IgD-negative memory B cell (primary cell): ENCODE measurements at regions not wholly inside any gene's neighbourhood (a gene's known extent, or its start where the extent isn't known, plus 50 kb on each side); places are given as distances from the start of the nearest gene placed in this dataset.
"Not testable (repeated sequence)": the region's sequence is repeated elsewhere in the genome, so short reads cannot be mapped to it uniquely, and the experiment has no call there.

Experiments
- H3K27ac Mint-ChIP-seq, 3 donors: one replicate each; pipeline ENCODE4 v1.8.0; 2020 to 2022; ENCODE audit warnings: mild to moderate bottlenecking in 3 of 3, mixed read lengths in 3 of 3, moderate library complexity in 1 of 3
- H3K27me3 Mint-ChIP-seq: one replicate; pipeline ENCODE4 v1.8.0; 2021; ENCODE audit warnings: mixed read lengths
- H3K36me3 Mint-ChIP-seq: one replicate; pipeline ENCODE4 v1.8.0; 2020; ENCODE audit warnings: mild to moderate bottlenecking, mixed read lengths
- H3K4me1 Mint-ChIP-seq, 3 donors: one replicate each; pipeline ENCODE4 v1.8.0; 2020 to 2022; ENCODE audit warnings: mixed read lengths in 3 of 3, mild to moderate bottlenecking in 1 of 3
- H3K4me3 Mint-ChIP-seq, 4 donors: one replicate each; pipeline ENCODE4 v1.8.0; 2020 to 2022; ENCODE audit warnings: mild to moderate bottlenecking in 4 of 4, mixed read lengths in 4 of 4, moderate library complexity in 3 of 4
- H3K9me3 Mint-ChIP-seq, 3 donors: one replicate each; pipeline ENCODE4 v1.8.0; 2020 to 2021; ENCODE audit warnings: mixed read lengths in 3 of 3, mild to moderate bottlenecking in 1 of 3

DNA sequence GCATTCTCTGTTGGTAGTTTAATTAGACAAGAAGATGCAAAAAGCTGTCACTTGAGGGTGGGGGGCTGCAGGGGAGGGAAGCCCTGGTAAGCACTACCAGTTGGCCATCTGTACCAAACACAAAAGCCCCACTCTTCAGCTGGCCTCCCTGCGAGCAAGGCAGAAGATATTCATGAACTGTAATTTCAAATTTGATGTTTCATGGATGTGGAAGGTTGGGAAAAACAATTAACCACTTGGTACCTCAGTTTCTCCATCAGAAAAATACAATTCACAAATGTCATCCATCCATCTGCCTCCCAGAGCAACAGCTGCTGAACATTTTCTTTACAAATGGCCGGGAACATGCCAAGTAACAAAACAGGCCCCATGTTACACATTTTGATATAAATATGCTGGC is 265.3 kb downstream of the HNRNPD start:
- Mint-ChIP-seq H3K4me3 (no peak overlapping the region), H3K4me1 (no peaks in the 10 kb centered on the region), H3K27me3 (peaks cover 5% of the 10 kb centered on the region), H3K9me3 (peaks cover 3 to 4% (median 3%) of the 10 kb centered on the region in 3 donors), H3K36me3 (no peaks in the 10 kb centered on the region), H3K27ac (no peak overlapping the region)

DNA sequence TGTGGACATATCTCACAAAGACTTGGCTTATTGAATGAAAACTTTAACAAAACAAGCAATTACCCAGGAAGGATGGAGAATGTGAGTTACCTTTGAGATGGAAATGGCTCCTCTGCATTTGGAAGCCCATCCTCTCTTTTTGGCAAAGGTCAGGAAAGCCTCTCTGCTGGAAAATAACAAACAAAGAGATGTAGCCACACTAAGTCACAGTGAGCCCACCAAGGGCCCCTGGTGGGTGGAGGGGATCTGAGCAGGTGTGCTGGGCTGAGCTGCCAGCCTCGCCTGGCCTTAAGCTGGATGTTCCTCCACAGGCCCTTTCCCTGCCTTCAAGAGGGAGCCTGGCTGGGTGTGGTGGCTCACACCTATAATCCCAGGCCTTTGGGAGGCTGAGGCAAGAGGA is 269.2 kb downstream of the HNRNPD start:
- no peaks in the 10 kb centered on the region for H3K36me3 Mint-ChIP-seq
- peaks cover 7% of the 10 kb centered on the region for H3K27me3 Mint-ChIP-seq
- H3K9me3 Mint-ChIP-seq: peaks cover 3 to 4% (median 3%) of the 10 kb centered on the region in 3 donors
- H3K4me3 Mint-ChIP-seq: no peak overlapping the region
- no peak overlapping the region for H3K27ac Mint-ChIP-seq
- H3K4me1 Mint-ChIP-seq: no peaks in the 10 kb centered on the region

DNA sequence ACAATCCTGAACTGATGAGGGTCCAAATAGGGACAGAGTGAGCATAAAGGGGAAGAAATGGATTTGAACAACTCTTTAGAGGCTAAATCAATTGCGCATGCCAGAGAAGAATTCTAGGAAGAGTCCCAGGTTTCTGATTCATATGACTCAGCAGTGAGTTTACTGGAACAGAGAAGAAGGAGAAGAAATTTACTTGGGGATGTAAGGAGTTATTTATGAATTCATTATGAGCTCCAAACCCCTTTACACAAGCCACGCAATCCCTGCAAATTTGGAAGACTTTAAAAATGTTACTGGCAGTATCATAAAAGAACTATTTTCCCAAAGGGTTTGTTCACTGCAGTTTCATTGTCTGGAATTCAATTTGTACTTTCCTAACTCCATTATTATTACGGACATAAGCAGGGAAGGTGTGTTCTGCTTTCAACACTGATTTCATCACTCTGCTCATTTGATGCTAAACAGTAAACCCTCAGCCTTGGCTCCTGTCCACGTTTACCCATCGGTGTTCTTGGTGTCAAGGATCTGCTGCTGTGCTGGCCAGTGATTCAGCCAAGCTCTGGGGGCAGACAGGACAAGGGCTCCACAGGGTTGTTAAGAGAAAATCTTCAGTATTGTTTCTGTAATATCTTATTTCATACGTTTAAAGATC is 273.7 kb downstream of the HNRNPD start:
- Mint-ChIP-seq H3K27me3 (peaks cover 7% of the 10 kb centered on the region), H3K9me3 (peaks cover 0 to 2% (median 0%) of the 10 kb centered on the region in 3 donors), H3K36me3 (no peaks in the 10 kb centered on the region), H3K27ac (no peak overlapping the region), H3K4me3 (no peak overlapping the region), H3K4me1 (no peaks in the 10 kb centered on the region)

DNA sequence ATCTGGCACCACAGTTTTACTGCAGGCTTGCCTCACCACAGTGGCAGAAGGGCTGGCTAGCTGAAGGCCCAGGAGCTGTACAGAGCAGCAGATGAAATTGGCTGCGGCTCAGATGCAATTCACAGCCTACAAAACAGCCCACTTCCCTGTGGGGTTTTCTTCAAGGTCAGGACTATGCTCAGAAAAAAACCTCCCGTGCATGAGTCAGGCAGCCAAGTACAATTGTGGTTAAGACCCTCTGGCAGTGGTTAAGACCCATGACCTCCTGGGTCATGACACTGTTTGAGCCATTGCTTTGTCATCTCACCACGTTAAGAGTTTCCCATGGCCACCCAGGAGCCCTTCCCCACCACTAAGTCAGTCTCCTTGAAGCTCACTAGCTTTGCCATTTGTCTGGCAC is 276.3 kb downstream of the HNRNPD start:
- Mint-ChIP-seq H3K4me1 (no peaks in the 10 kb centered on the region), H3K4me3 (no peak overlapping the region), H3K36me3 (no peaks in the 10 kb centered on the region), H3K27ac (no peak overlapping the region), H3K27me3 (peaks cover 5% of the 10 kb centered on the region), H3K9me3 (peaks cover 0 to 2% (median 0%) of the 10 kb centered on the region in 3 donors)

DNA sequence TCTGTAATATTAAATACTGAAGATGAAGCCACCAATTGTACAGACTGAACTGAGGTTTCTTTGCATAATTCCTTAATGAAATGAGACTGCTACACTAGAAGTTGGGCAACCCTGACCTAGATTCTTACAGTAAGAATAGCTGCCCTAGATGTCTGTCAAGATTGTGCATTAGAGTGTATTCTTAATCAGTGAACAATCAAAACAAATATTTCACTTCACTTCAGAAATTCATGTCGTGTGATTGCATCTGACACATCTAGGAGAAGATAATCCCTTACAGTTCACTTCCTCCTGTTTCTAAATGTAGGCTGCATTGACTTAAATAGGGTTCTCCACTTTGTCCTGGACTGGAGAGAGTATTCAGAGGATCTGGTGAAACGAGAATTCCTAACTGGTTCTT is 283.1 kb downstream of the HNRNPD start:
- Mint-ChIP-seq H3K36me3 (peaks cover 2% of the 10 kb centered on the region), H3K27me3 (no peaks in the 10 kb centered on the region), H3K27ac (no peak overlapping the region), H3K4me1 (no peaks in the 10 kb centered on the region), H3K9me3 (no peaks in the 10 kb centered on the region), H3K4me3 (no peak overlapping the region)

DNA sequence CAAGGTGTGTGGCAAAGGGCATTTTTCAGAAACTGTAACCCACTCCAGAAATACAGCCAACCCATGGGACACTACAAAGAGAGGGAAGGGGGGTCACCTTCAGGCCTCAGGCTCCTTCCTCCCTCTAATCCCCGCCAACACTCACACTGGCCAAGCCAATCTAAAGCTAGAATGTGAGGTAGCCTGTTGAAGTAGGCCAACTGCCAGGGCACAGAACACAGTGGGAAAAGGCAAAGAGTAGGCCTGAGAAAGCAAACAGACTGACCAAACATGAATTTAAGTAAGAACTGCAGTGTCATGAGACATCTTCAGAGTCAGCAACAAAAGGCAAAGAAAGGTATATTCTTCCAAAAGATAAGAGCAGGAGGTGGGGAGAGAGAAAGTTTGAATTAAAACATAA is 289.0 kb downstream of the HNRNPD start:
- Mint-ChIP-seq H3K27me3 (peaks cover 2% of the 10 kb centered on the region), H3K9me3 (no peaks in the 10 kb centered on the region), H3K4me3 (no peak overlapping the region), H3K27ac (no peak overlapping the region), H3K4me1 (no peaks in the 10 kb centered on the region), H3K36me3 (no peaks in the 10 kb centered on the region)

DNA sequence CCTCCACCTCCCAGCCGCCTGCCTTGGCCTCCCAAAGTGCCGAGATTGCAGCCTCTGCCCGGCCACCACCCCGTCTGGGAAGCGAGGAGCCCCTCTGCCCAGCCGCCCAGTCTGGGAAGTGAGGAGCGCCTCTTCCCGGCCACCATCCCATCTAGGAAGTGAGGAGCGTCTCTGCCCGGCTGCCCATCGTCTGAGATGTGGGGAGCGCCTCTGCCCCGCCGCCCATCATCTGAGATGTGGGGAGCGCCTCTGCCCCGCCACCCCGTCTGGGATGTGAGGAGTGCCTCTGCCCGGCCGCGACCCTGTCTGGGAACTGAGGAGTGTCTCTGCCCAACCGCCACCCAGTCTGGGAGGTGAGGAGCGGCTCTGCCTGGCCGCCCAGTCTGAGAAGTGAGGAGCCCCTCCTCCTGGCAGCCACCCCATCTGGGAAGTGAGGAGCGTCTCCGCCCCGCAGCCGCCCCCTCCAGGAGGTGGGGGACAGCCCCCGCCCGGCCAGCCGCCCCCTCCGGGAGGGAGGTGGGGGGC is 296.3 kb downstream of the HNRNPD start:
- not testable (repeated sequence) for H3K36me3 Mint-ChIP-seq, H3K4me3 Mint-ChIP-seq, H3K4me1 Mint-ChIP-seq, H3K27ac Mint-ChIP-seq, H3K27me3 Mint-ChIP-seq, H3K9me3 Mint-ChIP-seq

DNA sequence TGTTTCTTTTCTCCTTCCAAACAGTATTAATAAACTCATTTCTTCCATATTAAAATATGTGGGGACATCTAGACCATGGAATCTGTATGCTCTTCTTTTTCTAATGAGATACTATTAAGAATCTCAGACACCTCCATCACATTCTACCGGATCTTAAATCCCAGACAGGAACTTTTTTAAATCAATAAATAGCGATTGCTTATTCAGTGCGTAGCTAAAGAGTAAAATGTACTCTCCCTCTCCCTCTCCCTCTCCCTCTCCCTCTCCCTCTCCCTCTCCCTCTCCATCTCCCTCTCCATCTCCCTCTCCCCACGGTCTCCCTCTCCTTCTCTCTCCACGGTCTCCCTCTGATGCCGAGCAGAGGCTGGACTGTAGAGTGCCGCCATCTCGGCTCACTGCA is 297.0 kb downstream of the HNRNPD start:
- Mint-ChIP-seq H3K4me1 (no peaks in the 10 kb centered on the region), H3K9me3 (no peaks in the 10 kb centered on the region), H3K27me3 (peaks cover 5% of the 10 kb centered on the region), H3K4me3 (no peak overlapping the region), H3K27ac (no peak overlapping the region), H3K36me3 (peaks cover 2% of the 10 kb centered on the region)

DNA sequence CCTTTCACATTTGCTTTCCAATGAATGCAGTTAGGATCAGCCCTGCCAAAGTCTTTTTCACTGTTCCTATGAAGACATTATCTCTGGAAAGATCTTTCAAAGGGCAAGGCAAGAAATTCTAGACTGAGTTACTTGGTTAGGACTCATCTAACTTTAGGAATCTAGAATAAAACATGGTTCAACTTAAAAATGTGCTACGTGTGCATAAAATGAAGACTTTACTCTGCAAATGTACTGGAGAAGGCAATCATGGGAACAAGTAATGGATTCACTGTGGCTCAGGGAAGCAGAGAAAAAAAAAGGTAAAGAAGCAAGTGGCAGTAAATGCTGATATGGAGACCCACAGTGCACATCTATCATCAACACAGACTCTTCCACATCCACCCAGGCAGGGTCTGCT is 297.4 kb downstream of the HNRNPD start:
- Mint-ChIP-seq H3K36me3 (peaks cover 2% of the 10 kb centered on the region), H3K27me3 (peaks cover 4% of the 10 kb centered on the region), H3K9me3 (no peaks in the 10 kb centered on the region), H3K4me3 (no peak overlapping the region), H3K27ac (no peak overlapping the region), H3K4me1 (no peaks in the 10 kb centered on the region)

DNA sequence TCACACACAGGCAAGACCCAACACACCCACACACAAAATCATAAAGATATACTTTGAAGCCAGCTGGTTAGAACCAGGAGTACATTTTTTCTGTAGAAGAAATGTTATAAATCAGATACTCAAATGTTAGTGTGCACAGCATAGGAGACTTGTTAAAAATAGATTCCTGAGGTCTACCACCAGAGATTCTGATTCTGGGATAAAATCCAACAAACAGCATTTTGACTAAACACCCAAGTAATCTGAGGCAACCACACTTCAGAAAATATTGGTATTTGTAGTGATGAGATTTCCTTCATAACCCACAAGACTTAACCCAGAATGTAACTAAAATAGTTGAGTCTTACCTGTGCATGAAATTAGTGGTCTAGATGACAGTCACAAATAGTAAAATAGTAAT is 301.8 kb downstream of the HNRNPD start:
- H3K27me3 Mint-ChIP-seq: peaks cover 4% of the 10 kb centered on the region
- no peak overlapping the region for H3K27ac Mint-ChIP-seq
- H3K9me3 Mint-ChIP-seq: no peaks in the 10 kb centered on the region
- peaks cover 2% of the 10 kb centered on the region for H3K36me3 Mint-ChIP-seq
- no peak overlapping the region for H3K4me3 Mint-ChIP-seq
- peaks cover 0 to 2% (median 0%) of the 10 kb centered on the region in 3 donors for H3K4me1 Mint-ChIP-seq

DNA sequence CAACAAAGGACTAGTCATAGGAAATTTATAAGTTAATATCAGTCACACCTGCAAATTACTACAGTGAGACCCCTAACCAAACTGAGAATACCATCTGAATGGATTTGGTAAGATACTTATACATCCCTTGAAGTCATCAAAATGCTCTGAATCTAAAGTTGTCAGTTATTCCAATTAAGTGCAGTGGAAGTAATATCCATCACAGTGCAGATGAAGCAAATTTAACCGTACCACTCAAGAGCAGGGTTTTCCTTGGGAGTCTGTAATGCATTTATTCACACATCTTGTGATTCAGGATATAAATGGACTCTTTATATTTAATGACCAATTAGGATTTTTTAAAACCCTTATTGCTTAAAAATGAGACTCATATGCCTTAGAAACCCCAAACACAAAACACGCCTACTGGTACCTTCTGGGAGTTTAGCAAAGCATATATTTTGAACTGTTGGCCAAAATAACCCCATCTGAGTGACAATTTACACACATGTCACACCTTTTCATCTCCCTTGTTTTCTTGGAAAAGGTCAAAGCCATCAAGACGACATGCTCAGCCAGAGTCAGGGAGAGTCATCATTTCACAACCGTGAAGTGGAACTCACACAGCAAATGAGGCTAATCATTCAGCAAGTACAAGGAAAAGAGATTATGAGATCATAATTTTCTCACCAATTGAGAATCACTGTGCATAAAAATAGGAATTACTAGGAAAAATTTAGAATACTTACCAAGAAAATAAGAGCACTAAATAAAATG is 303.7 kb downstream of the HNRNPD start:
- H3K36me3 Mint-ChIP-seq: no peaks in the 10 kb centered on the region
- no peak overlapping the region for H3K4me3 Mint-ChIP-seq
- peaks cover 0 to 2% (median 0%) of the 10 kb centered on the region in 3 donors for H3K4me1 Mint-ChIP-seq
- H3K27me3 Mint-ChIP-seq: peaks cover 7% of the 10 kb centered on the region
- no peaks in the 10 kb centered on the region for H3K9me3 Mint-ChIP-seq
- no peak overlapping the region for H3K27ac Mint-ChIP-seq

DNA sequence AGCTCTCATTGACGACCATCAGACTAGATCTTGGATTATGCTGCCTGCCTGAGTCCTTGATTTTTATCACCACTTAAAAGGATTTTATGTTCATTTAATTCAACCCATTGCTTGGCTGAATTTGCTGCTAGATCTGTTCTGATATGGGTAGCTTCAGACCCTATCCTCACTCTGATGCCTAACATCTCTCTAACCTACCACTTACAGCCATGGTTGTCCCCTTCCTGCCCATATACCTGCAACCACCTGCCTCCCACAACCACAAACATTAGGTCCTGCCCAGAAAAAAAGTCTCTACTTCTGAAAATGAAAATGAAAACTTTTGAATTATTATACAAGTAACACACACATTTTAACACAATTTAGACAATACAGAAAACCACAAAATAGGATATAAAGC is 310.8 kb downstream of the HNRNPD start:
- H3K9me3 Mint-ChIP-seq: no peaks in the 10 kb centered on the region
- H3K27me3 Mint-ChIP-seq: peaks cover 9% of the 10 kb centered on the region
- H3K4me1 Mint-ChIP-seq: no peaks in the 10 kb centered on the region
- H3K27ac Mint-ChIP-seq: peak overlapping the region in 1 of 3 donors; percentile 32
- H3K4me3 Mint-ChIP-seq: no peak overlapping the region
- no peaks in the 10 kb centered on the region for H3K36me3 Mint-ChIP-seq

DNA sequence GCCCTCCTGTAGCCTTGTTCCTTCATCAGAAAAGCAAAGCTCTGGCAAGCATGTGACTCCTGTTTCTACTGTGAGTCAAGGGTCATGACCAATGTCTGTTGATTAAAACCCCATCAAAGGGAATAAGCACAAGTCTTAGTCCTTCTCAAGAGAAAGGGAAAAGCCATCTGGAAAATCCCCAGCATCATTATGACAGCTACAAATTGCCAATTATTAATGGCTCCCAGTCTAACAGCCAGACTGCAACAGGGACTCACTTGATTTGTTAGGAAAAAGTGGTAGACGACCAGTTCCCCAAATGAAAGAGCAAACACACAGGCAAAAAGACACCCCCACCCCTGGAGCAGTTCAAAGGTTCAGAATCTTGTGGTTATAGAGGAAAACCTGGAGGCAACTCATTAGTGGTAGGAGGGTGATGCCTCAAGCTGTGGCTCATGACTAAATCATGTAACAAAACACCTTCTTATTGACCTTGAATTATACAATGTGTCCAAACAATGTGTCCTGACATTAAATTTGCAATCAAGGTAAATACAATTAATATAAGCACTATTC is 315.7 kb downstream of the HNRNPD start:
- H3K27ac Mint-ChIP-seq: no peak overlapping the region
- H3K36me3 Mint-ChIP-seq: no peaks in the 10 kb centered on the region
- H3K4me3 Mint-ChIP-seq: no peak overlapping the region
- H3K9me3 Mint-ChIP-seq: peaks cover 4 to 13% (median 6%) of the 10 kb centered on the region in 3 donors
- H3K4me1 Mint-ChIP-seq: no peaks in the 10 kb centered on the region
- H3K27me3 Mint-ChIP-seq: peaks cover 5% of the 10 kb centered on the region

DNA sequence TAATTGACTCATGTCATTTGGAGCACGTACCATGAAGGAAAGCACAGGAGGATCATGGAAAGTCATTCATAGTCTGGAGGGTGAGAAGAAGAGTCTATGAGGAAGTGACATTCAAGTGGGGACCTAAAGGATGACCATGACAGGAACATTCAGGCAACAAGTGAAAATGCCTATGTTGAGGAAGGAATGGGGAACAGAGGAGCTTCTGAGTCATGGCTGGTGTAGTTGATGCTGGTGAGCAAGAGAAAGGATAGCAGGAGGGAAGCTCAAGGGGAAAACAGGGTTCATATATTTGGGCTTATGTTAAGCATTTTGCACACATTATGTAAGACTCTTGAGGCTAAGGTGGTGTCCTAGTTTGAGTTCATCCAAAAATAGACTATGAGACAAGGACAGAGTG is 318.6 kb downstream of the HNRNPD start:
- no peak overlapping the region for H3K27ac Mint-ChIP-seq
- H3K4me1 Mint-ChIP-seq: no peaks in the 10 kb centered on the region
- H3K36me3 Mint-ChIP-seq: no peaks in the 10 kb centered on the region
- H3K9me3 Mint-ChIP-seq: peaks cover 4 to 13% (median 6%) of the 10 kb centered on the region in 3 donors
- no peak overlapping the region for H3K4me3 Mint-ChIP-seq
- H3K27me3 Mint-ChIP-seq: peaks cover 7% of the 10 kb centered on the region

DNA sequence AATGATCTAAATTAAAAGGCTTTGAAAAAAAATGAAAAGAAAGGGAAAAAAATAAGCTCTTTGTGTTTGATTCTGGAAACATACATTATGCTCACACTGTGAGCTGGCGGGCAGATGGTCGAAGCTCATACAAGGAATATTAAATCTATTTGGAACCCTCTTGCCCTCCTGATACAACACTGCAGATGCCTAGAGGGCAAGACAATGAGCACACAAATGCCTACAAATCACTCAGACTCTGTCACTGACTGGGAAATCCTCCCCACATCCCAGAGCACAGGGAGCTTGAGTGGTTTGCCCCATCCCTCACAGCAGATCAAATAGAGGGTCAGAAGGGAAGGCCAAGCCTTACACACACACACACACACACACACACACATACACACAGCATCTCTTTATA is 320.4 kb downstream of the HNRNPD start:
- H3K9me3 Mint-ChIP-seq: peaks cover 4 to 13% (median 6%) of the 10 kb centered on the region in 3 donors
- H3K4me1 Mint-ChIP-seq: no peaks in the 10 kb centered on the region
- peaks cover 6% of the 10 kb centered on the region for H3K27me3 Mint-ChIP-seq
- H3K4me3 Mint-ChIP-seq: no peak overlapping the region
- no peaks in the 10 kb centered on the region for H3K36me3 Mint-ChIP-seq
- no peak overlapping the region for H3K27ac Mint-ChIP-seq
